ENCODE measurements at regions not wholly inside any gene's neighbourhood (a gene's known extent, or its start where the extent isn't known, plus 50 kb on each side); places are given as distances from the start of the nearest gene placed in this dataset.
A peak's percentile ranks its signal among the peaks of the same experiment; 100 is the strongest.

GRCh38 chr3:83513051-83513450 is 1445.7 kb upstream of the CADM2 start:
- Histone ChIP-seq H4K8ac (replicated peaks; ENCODE audit: insufficient read length, low read depth, low read length) (no peak overlapping the region), H2AFZ (ENCODE audit: low read length) (no peak overlapping the region), H3K18ac (ENCODE audit: insufficient read length, low read depth, low read length) (no peak overlapping the region), H3T11ph (ENCODE audit: low read length) (no peak overlapping the region), H3K27ac (ENCODE audit: insufficient read length, low read depth, low read length) (no peak overlapping the region), H3K79me2 (ENCODE audit: insufficient read depth, low read length) (no peaks in the 10 kb centered on the region), H4K5ac (ENCODE audit: insufficient read length, low read depth, low read length) (no peak overlapping the region), H3K14ac (ENCODE audit: insufficient read depth, low read length) (no peak overlapping the region), H4K91ac (ENCODE audit: insufficient read length, low read depth, low read length) (no peak overlapping the region), H3K4me1 (ENCODE audit: insufficient read depth, low read length) (peaks cover 4% of the 10 kb centered on the region; the same call in 1 of the 2 replicates), H2BK120ac (ENCODE audit: low read depth, low read length, poor library complexity, severe bottlenecking) (no peak overlapping the region), H3K27me3 (ENCODE audit: insufficient read depth, low read length) (no peaks in the 10 kb centered on the region), H4K20me1 (ENCODE audit: control insufficient read depth, insufficient read depth, insufficient read length) (no peaks in the 10 kb centered on the region), H3K4ac (ENCODE audit: low read depth, low read length) (no peak overlapping the region), H3K9me3 (ENCODE audit: control insufficient read depth, low read depth, low read length) (no peaks in the 10 kb centered on the region), H3K23ac (ENCODE audit: insufficient read length, low read depth, low read length) (no peak overlapping the region), H2BK15ac (ENCODE audit: low read depth, low read length) (no peak overlapping the region), H3K9ac (ENCODE audit: extremely low read depth, insufficient read length, low read length) (no peak overlapping the region), H2AK5ac (ENCODE audit: insufficient read length, low read length) (no peak overlapping the region), H2BK20ac (ENCODE audit: low read depth, low read length, poor library complexity, severe bottlenecking) (no peak overlapping the region), H2BK5ac (ENCODE audit: insufficient read length, low read length) (no peak overlapping the region), H3K79me1 (ENCODE audit: insufficient read depth, low read depth, low read length, poor library complexity, severe bottlenecking) (no peaks in the 10 kb centered on the region), H2BK12ac (ENCODE audit: insufficient read length, low read depth, low read length) (no peak overlapping the region), H3K56ac (ENCODE audit: insufficient read length, low read depth, low read length) (no peak overlapping the region), H3K23me2 (ENCODE audit: insufficient read length, low read depth, low read length, poor library complexity, severe bottlenecking) (no peaks in the 10 kb centered on the region), H3K4me2 (ENCODE audit: insufficient read depth, insufficient read length, low read length) (no peak overlapping the region)
- no peak for DNase-seq
- Mint-ChIP-seq H3K9me3 (peaks cover 3% of the 10 kb centered on the region in 2 experiments; a peak in 3 of 5 replicates), H3K27me3 (ENCODE audit: low read depth) (no peaks in the 10 kb centered on the region; the same call in 1 of the 2 replicates), H3K36me3 (ENCODE audit: insufficient read depth in 1 of 3, low read depth in 3 of 3) (peaks cover 2 to 24% (median 3%) of the 10 kb centered on the region in 3 experiments; a peak in 4 of 7 replicates), H3K4me3 (no peak overlapping the region), H3K4me1 (peaks cover 36 to 38% of the 10 kb centered on the region in 2 experiments), H3K27ac (peak overlapping the region in 1 of 3 experiments; percentile 48; a peak in 2 of 7 replicates)
- no CpG with 5 or more reads among the region's 2 CpGs for WGBS (ENCODE audit: extremely low coverage, insufficient read length, low lambda C conversion rate)
- TF ChIP-seq CTCF (conservative IDR thresholded peaks at IDR 0.05) = no peak
